Fibroblast of lung (primary cell): ENCODE measurements at regions not wholly inside any gene's neighbourhood (a gene's known extent, or its start where the extent isn't known, plus 50 kb on each side); places are given as distances from the start of the nearest gene placed in this dataset.

Source experiments
- DNase-seq, 2 donors: peaks; one replicate each; pipeline versions ENCODE4 v3.0.0 to v3.0.0-alpha.2; 2010; ENCODE audit warnings: low read depth in 2 of 2
- H2AFZ ChIP-seq: 2 replicates; pipeline ENCODE4 v1.5.1; 2012; ENCODE audit warnings: low read length, control low read depth, inconsistent platforms
- H3K27ac ChIP-seq: 2 replicates; pipeline ENCODE4 v1.5.1; 2011; ENCODE audit warnings: low read length, control low read depth; ENCODE audit not compliant: insufficient read depth
- H3K27me3 ChIP-seq: 2 replicates; pipeline ENCODE4 v1.5.1; 2011; ENCODE audit warnings: mild to moderate bottlenecking, low read length; ENCODE audit not compliant: control insufficient read depth, insufficient read depth
- H3K36me3 ChIP-seq: 2 replicates; pipeline ENCODE4 v1.5.1; 2011; ENCODE audit warnings: low read length; ENCODE audit not compliant: control insufficient read depth, insufficient read depth
- H3K4me1 ChIP-seq: 2 replicates; pipeline ENCODE4 v1.5.1; 2011; ENCODE audit warnings: low read length; ENCODE audit not compliant: control insufficient read depth, insufficient read depth; ENCODE audit errors: extremely low read depth
- H3K4me2 ChIP-seq: 2 replicates; pipeline ENCODE4 v1.5.1; 2011; ENCODE audit warnings: low read length, control low read depth; ENCODE audit not compliant: insufficient read depth; ENCODE audit errors: extremely low read depth
- H3K4me3 ChIP-seq, 4 experiments: fragments of 200-600 bp in 1 of 4; sonication (generic) in 1 of 4; replicated peaks in 1 of 4; 2 replicates each; pipeline ENCODE4 v1.5.1; 2011 to 2016; ENCODE audit warnings: low read length in 4 of 4, low read depth in 3 of 4, mild to moderate bottlenecking in 3 of 4, control low read depth in 2 of 4, inconsistent platforms in 1 of 4, mixed read lengths in 1 of 4; ENCODE audit not compliant: insufficient read depth in 1 of 4; ENCODE audit errors: control extremely low read depth in 1 of 4
- H3K79me2 ChIP-seq: 2 replicates; pipeline ENCODE4 v1.5.1; 2012; ENCODE audit warnings: mild to moderate bottlenecking, low read length, inconsistent platforms; ENCODE audit not compliant: control insufficient read depth, insufficient read depth
- H3K9ac ChIP-seq: 2 replicates; pipeline ENCODE4 v1.5.1; 2011; ENCODE audit warnings: mild to moderate bottlenecking, low read length, control low read depth; ENCODE audit not compliant: insufficient read depth
- H3K9me3 ChIP-seq: 2 replicates; pipeline ENCODE4 v1.5.1; 2012; ENCODE audit warnings: low read depth, low read length; ENCODE audit not compliant: control insufficient read depth, insufficient read depth
- H4K20me1 ChIP-seq: 2 replicates; pipeline ENCODE4 v1.5.1; 2011; ENCODE audit warnings: low read length; ENCODE audit not compliant: control insufficient read depth, insufficient read depth; ENCODE audit errors: extremely low read depth
- CTCF ChIP-seq, 2 donors: IDR thresholded peaks in 1 of 2; conservative IDR thresholded peaks in 1 of 2; 1 replicate in 1 of 2; 2 replicates in 1 of 2; pipeline ENCODE4 v1.5.1; 2011 to 2012; ENCODE audit warnings: low read length in 2 of 2, control low read depth in 1 of 2, inconsistent platforms in 1 of 2, low read depth in 1 of 2, mild to moderate bottlenecking in 1 of 2
- EZH2 ChIP-seq: IDR thresholded peaks from 2 replicates; pipeline ENCODE4 v1.5.1; 2012; ENCODE audit warnings: low read length, control low read depth, mild to moderate bottlenecking; ENCODE audit errors: missing control alignments

GRCh38 chr14:89498878-89499277 lies 81.8 kb upstream of the FOXN3 start:
- Histone ChIP-seq H4K20me1 (no peaks in the 10 kb centered on the region), H3K4me1 (no peaks in the 10 kb centered on the region), H3K79me2 (no peaks in the 10 kb centered on the region), H3K36me3 (no peaks in the 10 kb centered on the region), H3K27ac (no peak overlapping the region), H3K4me3 (no peak overlapping the region), H3K9me3 (no peaks in the 10 kb centered on the region), H2AFZ (no peak overlapping the region), H3K27me3 (no peaks in the 10 kb centered on the region), H3K9ac (no peak overlapping the region), H3K4me2 (no peak overlapping the region)
- TF ChIP-seq EZH2 (no peak), CTCF (conservative IDR thresholded peaks at IDR 0.05 in 1 of 2, IDR thresholded peaks at IDR 0.05 in 1 of 2; ENCODE audit: low read depth in 1 of 2, low read length in 2 of 2) (no peak)
- no peak for DNase-seq

- no peak for DNase-seq
- no peak overlapping the region for H3K9ac ChIP-seq
- H3K27me3 ChIP-seq: no peaks in the 10 kb centered on the region
- TF ChIP-seq EZH2 (no peak), CTCF (conservative IDR thresholded peaks at IDR 0.05 in 1 of 2, IDR thresholded peaks at IDR 0.05 in 1 of 2; ENCODE audit: low read depth in 1 of 2, low read length in 2 of 2) (no peak)
- no peak overlapping the region for H3K27ac ChIP-seq
- H3K79me2 ChIP-seq: no peaks in the 10 kb centered on the region
- H2AFZ ChIP-seq: no peak overlapping the region
- no peak overlapping the region for H3K4me3 ChIP-seq
- no peaks in the 10 kb centered on the region for H3K36me3 ChIP-seq
- H3K9me3 ChIP-seq: no peaks in the 10 kb centered on the region
- no peaks in the 10 kb centered on the region for H3K4me1 ChIP-seq
- H4K20me1 ChIP-seq: no peaks in the 10 kb centered on the region
- no peak overlapping the region for H3K4me2 ChIP-seq
These were observed 78.7 kb upstream of the FOXN3 start for GRCh38 chr14:89495718-89496117.

GRCh38 chr14:89493877-89494634 lies 77.0 kb upstream of the FOXN3 start:
- Histone ChIP-seq H3K4me3 (no peak overlapping the region), H3K36me3 (no peaks in the 10 kb centered on the region), H3K9me3 (no peaks in the 10 kb centered on the region), H2AFZ (no peak overlapping the region), H3K79me2 (no peaks in the 10 kb centered on the region), H3K4me2 (no peak overlapping the region), H4K20me1 (no peaks in the 10 kb centered on the region), H3K4me1 (no peaks in the 10 kb centered on the region), H3K9ac (no peak overlapping the region), H3K27ac (no peak overlapping the region), H3K27me3 (no peaks in the 10 kb centered on the region)
- peak in 1 of 2 donors; percentile 54 for DNase-seq
- no peak for TF ChIP-seq EZH2
- no peak for TF ChIP-seq CTCF (conservative IDR thresholded peaks at IDR 0.05 in 1 of 2, IDR thresholded peaks at IDR 0.05 in 1 of 2; ENCODE audit: low read depth in 1 of 2, low read length in 2 of 2)
